Cardiac muscle cell (in vitro differentiated cells and primary cell): ENCODE measurements at regions not wholly inside any gene's neighbourhood (a gene's known extent, or its start where the extent isn't known, plus 50 kb on each side); places are given as distances from the start of the nearest gene placed in this dataset.
"Not testable (repeated sequence)": the region's sequence is repeated elsewhere in the genome, so short reads cannot be mapped to it uniquely, and the experiment has no call there.

Experiments
- DNase-seq, 2 donors: peaks; one replicate each; pipeline versions ENCODE4 v3.0.0 to v3.0.0-alpha.2; 2010 to 2017; ENCODE audit warnings: low read depth in 1 of 2, low spot score in 1 of 2
- H3K27ac ChIP-seq: fragments of 200-600 bp; sonication (generic); 2 replicates; pipeline ENCODE4 v1.5.1; 2016
- H3K27me3 ChIP-seq: fragments of 200-600 bp; sonication (generic); 2 replicates; pipeline ENCODE4 v1.6.0; 2016; ENCODE audit warnings: control low read depth
- H3K36me3 ChIP-seq: fragments of 200-600 bp; sonication (generic); 2 replicates; pipeline ENCODE4 v1.5.1; 2016; ENCODE audit warnings: control low read depth
- H3K4me1 ChIP-seq: fragments of 200-600 bp; sonication (generic); 2 replicates; pipeline ENCODE4 v1.8.1; 2017; ENCODE audit warnings: low read depth, mild to moderate bottlenecking, mixed run types
- H3K4me3 ChIP-seq: fragments of 200-600 bp; sonication (generic); 2 replicates; pipeline ENCODE4 v1.5.1; 2016; ENCODE audit warnings: mild to moderate bottlenecking
- H3K9me3 ChIP-seq: fragments of 200-600 bp; sonication (generic); 2 replicates; pipeline ENCODE4 v1.5.1; 2017; ENCODE audit warnings: low read depth, mild to moderate bottlenecking, control low read depth
- CTCF ChIP-seq: IDR thresholded peaks from 2 replicates; pipeline ENCODE4 v1.5.1; 2012; ENCODE audit warnings: low read depth, mild to moderate bottlenecking, low read length

GRCh38 chr17:34076743-34077631, 178.1 kb upstream of the CCL2 start:
- Histone ChIP-seq H3K36me3 (no peaks in the 10 kb centered on the region), H3K27ac (no peak overlapping the region), H3K4me3 (no peak overlapping the region), H3K4me1 (no peaks in the 10 kb centered on the region), H3K27me3 (no peaks in the 10 kb centered on the region), H3K9me3 (no peaks in the 10 kb centered on the region)
- no peak for DNase-seq
- no peak for TF ChIP-seq CTCF

GRCh38 chr17:34081269-34081668, 173.8 kb upstream of the CCL2 start:
- Histone ChIP-seq H3K9me3 (no peaks in the 10 kb centered on the region), H3K4me3 (no peak overlapping the region), H3K27ac (no peak overlapping the region), H3K27me3 (no peaks in the 10 kb centered on the region), H3K4me1 (no peaks in the 10 kb centered on the region), H3K36me3 (no peaks in the 10 kb centered on the region)
- TF ChIP-seq CTCF = peak; percentile 32
- peak; percentile 14 to 16 for DNase-seq

- DNase-seq = no peak
- H3K27me3 ChIP-seq = no peaks in the 10 kb centered on the region
- H3K27ac ChIP-seq = no peak overlapping the region
- H3K9me3 ChIP-seq = no peaks in the 10 kb centered on the region
- H3K4me3 ChIP-seq = no peak overlapping the region
- no peaks in the 10 kb centered on the region for H3K36me3 ChIP-seq
- H3K4me1 ChIP-seq = no peaks in the 10 kb centered on the region
- no peak for TF ChIP-seq CTCF
These were observed 172.7 kb upstream of the CCL2 start for GRCh38 chr17:34082404-34082803.

GRCh38 chr17:34089042-34089441, 166.0 kb upstream of the CCL2 start:
- peak in 1 of 2 donors; percentile 26 for DNase-seq
- not testable (repeated sequence) for H3K27ac ChIP-seq, H3K36me3 ChIP-seq, H3K4me3 ChIP-seq, H3K27me3 ChIP-seq, H3K4me1 ChIP-seq, H3K9me3 ChIP-seq

- Histone ChIP-seq H3K27me3 (no peaks in the 10 kb centered on the region), H3K4me1 (no peaks in the 10 kb centered on the region), H3K27ac (no peak overlapping the region), H3K9me3 (no peaks in the 10 kb centered on the region), H3K4me3 (no peak overlapping the region), H3K36me3 (no peaks in the 10 kb centered on the region)
- no peak for DNase-seq
- no peak for TF ChIP-seq CTCF
These were observed 164.5 kb upstream of the CCL2 start for GRCh38 chr17:34090593-34090992.

- no peak overlapping the region for H3K4me3 ChIP-seq
- no peak for TF ChIP-seq CTCF
- DNase-seq = no peak
- H3K27me3 ChIP-seq = no peaks in the 10 kb centered on the region
- H3K4me1 ChIP-seq = no peaks in the 10 kb centered on the region
- no peak overlapping the region for H3K27ac ChIP-seq
- no peaks in the 10 kb centered on the region for H3K9me3 ChIP-seq
- no peaks in the 10 kb centered on the region for H3K36me3 ChIP-seq
These were observed 163.1 kb upstream of the CCL2 start for GRCh38 chr17:34091975-34092374.
